Vagina (tissue), 2 donors: ENCODE measurements at regions not wholly inside any gene's neighbourhood (a gene's known extent, or its start where the extent isn't known, plus 50 kb on each side); places are given as distances from the start of the nearest gene placed in this dataset.

Experiments
- DNase-seq, 2 donors: peaks; one replicate each; pipeline ENCODE4 v3.0.0-alpha.2; 2017; ENCODE audit errors: extremely low spot score in 2 of 2
- H3K27ac ChIP-seq: fragments of 200-600 bp; sonication (generic); one replicate; pipeline ENCODE4 v1.5.1; 2019
- H3K27me3 ChIP-seq: fragments of 200-600 bp; sonication (generic); one replicate; pipeline ENCODE4 v1.5.1; 2019
- H3K36me3 ChIP-seq, 2 donors: fragments of 200-600 bp; sonication (generic); one replicate each; pipeline ENCODE4 v1.5.1; 2017 to 2019
- H3K4me1 ChIP-seq: fragments of 200-600 bp; sonication (generic); one replicate; pipeline ENCODE4 v1.5.1; 2019
- H3K4me3 ChIP-seq, 2 donors: fragments of 200-600 bp; sonication (generic); 1 replicate in 1 of 2; 2 replicates in 1 of 2; pipeline ENCODE4 v1.5.1; 2016 to 2019
- H3K9me3 ChIP-seq: fragments of 200-600 bp; sonication (generic); one replicate; pipeline ENCODE4 v1.5.1; 2019
- CTCF ChIP-seq, 3 experiments: fragments of 450-650 bp in 2 of 3; fragments of 200-600 bp in 1 of 3; sonication (generic) in 1 of 3; IDR thresholded peaks; one replicate each; pipeline ENCODE4 v1.5.1; 2017 to 2019; ENCODE audit warnings: antibody characterized with exemption in 3 of 3, mild to moderate bottlenecking in 2 of 3, moderate library complexity in 2 of 3
- POLR2A ChIP-seq, 2 donors: fragments of 450-650 bp; IDR thresholded peaks; one replicate each; pipeline ENCODE4 v1.6.1; 2017; ENCODE audit warnings: antibody characterized with exemption in 2 of 2, mild to moderate bottlenecking in 2 of 2, moderate library complexity in 2 of 2
- POLR2AphosphoS5 ChIP-seq, 2 donors: sonication (generic); formaldehyde crosslinking; IDR thresholded peaks; one replicate each; pipeline ENCODE4 v1.9.0; 2017; ENCODE audit warnings: antibody characterized with exemption in 2 of 2, mild to moderate bottlenecking in 2 of 2, low read depth in 1 of 2; ENCODE audit not compliant: insufficient read depth in 1 of 2
- intact Hi-C: fragments of 100-400 bp; cut with DNase I; formaldehyde crosslinking; loops from one replicate; pipeline ENCODE4 v1.15.1; 2023

GRCh38 chr6:105769197-105769596, 316.9 kb upstream of the PRDM1 start:
- no peak for DNase-seq
- Histone ChIP-seq H3K27ac (no peak overlapping the region), H3K9me3 (no peaks in the 10 kb centered on the region), H3K4me1 (no peaks in the 10 kb centered on the region), H3K27me3 (no peaks in the 10 kb centered on the region), H3K36me3 (no peaks in the 10 kb centered on the region), H3K4me3 (no peak overlapping the region)
- intact Hi-C loops: no loop called here
- TF ChIP-seq POLR2A (IDR thresholded peaks at IDR 0.05): no peak
- TF ChIP-seq POLR2AphosphoS5 (IDR thresholded peaks at IDR 0.05; ENCODE audit: insufficient read depth in 1 of 2, low read depth in 1 of 2): no peak
- no peak for TF ChIP-seq CTCF (IDR thresholded peaks at IDR 0.05)

GRCh38 chr6:105767541-105767940, 318.6 kb upstream of the PRDM1 start:
- intact Hi-C loops: no loop called here
- Histone ChIP-seq H3K27me3 (no peaks in the 10 kb centered on the region), H3K4me1 (no peaks in the 10 kb centered on the region), H3K27ac (no peak overlapping the region), H3K4me3 (no peak overlapping the region), H3K9me3 (no peaks in the 10 kb centered on the region), H3K36me3 (no peaks in the 10 kb centered on the region)
- TF ChIP-seq POLR2A (IDR thresholded peaks at IDR 0.05): no peak
- no peak for TF ChIP-seq CTCF (IDR thresholded peaks at IDR 0.05)
- no peak for TF ChIP-seq POLR2AphosphoS5 (IDR thresholded peaks at IDR 0.05; ENCODE audit: insufficient read depth in 1 of 2, low read depth in 1 of 2)
- no peak for DNase-seq

- intact Hi-C loops: no loop called here
- H3K4me3 ChIP-seq: no peak overlapping the region
- no peak for TF ChIP-seq POLR2A (IDR thresholded peaks at IDR 0.05)
- TF ChIP-seq CTCF (IDR thresholded peaks at IDR 0.05): no peak
- no peak for TF ChIP-seq POLR2AphosphoS5 (IDR thresholded peaks at IDR 0.05; ENCODE audit: insufficient read depth in 1 of 2, low read depth in 1 of 2)
- H3K4me1 ChIP-seq: peaks cover 2% of the 10 kb centered on the region
- H3K27ac ChIP-seq: no peak overlapping the region
- no peaks in the 10 kb centered on the region for H3K27me3 ChIP-seq
- DNase-seq: no peak
- no peaks in the 10 kb centered on the region for H3K36me3 ChIP-seq
- H3K9me3 ChIP-seq: no peaks in the 10 kb centered on the region
Observed at GRCh38 chr6:105765239-105765638, 320.9 kb upstream of the PRDM1 start.

GRCh38 chr6:105764315-105764714, 321.8 kb upstream of the PRDM1 start:
- H3K27ac ChIP-seq: no peak overlapping the region
- intact Hi-C loops: no loop called here
- no peaks in the 10 kb centered on the region for H3K9me3 ChIP-seq
- H3K4me3 ChIP-seq: no peak overlapping the region
- no peaks in the 10 kb centered on the region for H3K27me3 ChIP-seq
- DNase-seq: no peak
- H3K36me3 ChIP-seq: no peaks in the 10 kb centered on the region
- peaks cover 11% of the 10 kb centered on the region for H3K4me1 ChIP-seq
- TF ChIP-seq POLR2A (IDR thresholded peaks at IDR 0.05): no peak
- TF ChIP-seq CTCF (IDR thresholded peaks at IDR 0.05): no peak
- TF ChIP-seq POLR2AphosphoS5 (IDR thresholded peaks at IDR 0.05; ENCODE audit: insufficient read depth in 1 of 2, low read depth in 1 of 2): no peak

GRCh38 chr6:105763866-105764265, 322.3 kb upstream of the PRDM1 start:
- TF ChIP-seq CTCF (IDR thresholded peaks at IDR 0.05): no peak
- no peak for TF ChIP-seq POLR2A (IDR thresholded peaks at IDR 0.05)
- TF ChIP-seq POLR2AphosphoS5 (IDR thresholded peaks at IDR 0.05; ENCODE audit: insufficient read depth in 1 of 2, low read depth in 1 of 2): no peak
- H3K4me3 ChIP-seq: no peak overlapping the region
- H3K4me1 ChIP-seq: peaks cover 15% of the 10 kb centered on the region
- no peaks in the 10 kb centered on the region for H3K9me3 ChIP-seq
- DNase-seq: no peak
- no peaks in the 10 kb centered on the region for H3K27me3 ChIP-seq
- H3K27ac ChIP-seq: no peak overlapping the region
- intact Hi-C loops: no loop called here
- no peaks in the 10 kb centered on the region for H3K36me3 ChIP-seq
